GM12801 (cell line): ENCODE measurements at regions not wholly inside any gene's neighbourhood (a gene's known extent, or its start where the extent isn't known, plus 50 kb on each side); places are given as distances from the start of the nearest gene placed in this dataset.

Source experiments
- CTCF ChIP-seq: IDR thresholded peaks from one replicate; pipeline ENCODE4 v1.5.1; 2011; ENCODE audit warnings: control low read depth; ENCODE audit not compliant: insufficient read length; ENCODE audit errors: extremely low read depth

GRCh38 chr20:39861381-39861780, 827.7 kb downstream of the MAFB start:
- no peak for TF ChIP-seq CTCF

GRCh38 chr20:39857835-39858234, 831.2 kb downstream of the MAFB start:
- TF ChIP-seq CTCF = no peak

GRCh38 chr20:39857187-39857586, 831.8 kb downstream of the MAFB start:
- TF ChIP-seq CTCF = no peak

GRCh38 chr20:39855799-39856198, 833.2 kb downstream of the MAFB start:
- no peak for TF ChIP-seq CTCF

- TF ChIP-seq CTCF = no peak
Measured at GRCh38 chr20:39855056-39855455, 834.0 kb downstream of the MAFB start.

GRCh38 chr20:39853636-39854035, 835.4 kb downstream of the MAFB start:
- no peak for TF ChIP-seq CTCF

- no peak for TF ChIP-seq CTCF
Measured at GRCh38 chr20:39853050-39853449, 836.0 kb downstream of the MAFB start.

- no peak for TF ChIP-seq CTCF
Measured at GRCh38 chr20:39851459-39851858, 837.6 kb downstream of the MAFB start.
